Nephron (organoid): ENCODE measurements at regions not wholly inside any gene's neighbourhood (a gene's known extent, or its start where the extent isn't known, plus 50 kb on each side); places are given as distances from the start of the nearest gene placed in this dataset.

Experiments used
- H3K27ac Mint-ChIP-seq, 3 experiments: 2 replicates each; pipeline ENCODE4 v1.8.0; 2020; ENCODE audit warnings: mixed read lengths in 3 of 3, mild to moderate bottlenecking in 2 of 3, moderate library complexity in 1 of 3
- H3K27me3 Mint-ChIP-seq: 2 replicates; pipeline ENCODE4 v1.8.0; 2021; ENCODE audit warnings: low read depth, mild to moderate bottlenecking, moderate library complexity, mixed read lengths
- H3K36me3 Mint-ChIP-seq: 2 replicates; pipeline ENCODE4 v1.8.0; 2020; ENCODE audit warnings: low read depth, mixed read lengths
- H3K4me1 Mint-ChIP-seq: 2 replicates; pipeline ENCODE4 v1.8.0; 2020; ENCODE audit warnings: mixed read lengths
- H3K4me3 Mint-ChIP-seq, 3 experiments: 2 replicates each; pipeline ENCODE4 v1.8.0; 2020; ENCODE audit warnings: mild to moderate bottlenecking in 3 of 3, mixed read lengths in 3 of 3, moderate library complexity in 2 of 3
- H3K9me3 Mint-ChIP-seq: 2 replicates; pipeline ENCODE4 v1.8.0; 2020; ENCODE audit warnings: mixed read lengths
- TF ChIP-seq, protein P1 (sequence below), 3 experiments: fragments of 200-600 bp; sonication (generic); IDR thresholded peaks; one replicate each; pipeline ENCODE4 v1.5.0; 2021; ENCODE audit warnings: antibody characterized with exemption in 3 of 3; ENCODE audit not compliant: unreplicated experiment in 3 of 3

DNA sequence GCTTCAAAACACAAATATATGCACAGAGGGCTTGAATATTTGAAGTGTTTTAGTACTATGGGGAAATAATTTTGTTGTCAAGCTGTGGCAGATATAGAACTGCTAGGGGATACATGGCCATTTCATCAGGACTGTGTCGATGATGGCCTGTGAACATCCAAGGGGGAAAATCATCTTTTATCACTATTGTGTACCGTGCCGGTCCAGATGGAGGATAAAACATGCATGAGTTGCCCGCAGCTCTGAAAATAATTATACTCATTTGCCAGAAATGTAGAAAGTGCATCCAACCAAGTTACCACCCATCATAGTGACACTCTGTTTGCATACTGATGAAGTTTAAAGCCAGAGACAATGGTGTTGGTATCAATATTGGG, 405.9 kb downstream of the ZSWIM6 start:
- peak overlapping the region; percentile 87 to 98 (median 94) for H3K27ac Mint-ChIP-seq
- H3K27me3 Mint-ChIP-seq = peaks cover 7% of the 10 kb centered on the region
- H3K9me3 Mint-ChIP-seq = no peaks in the 10 kb centered on the region
- no peak overlapping the region for H3K4me3 Mint-ChIP-seq
- TF ChIP-seq, protein P1, sequence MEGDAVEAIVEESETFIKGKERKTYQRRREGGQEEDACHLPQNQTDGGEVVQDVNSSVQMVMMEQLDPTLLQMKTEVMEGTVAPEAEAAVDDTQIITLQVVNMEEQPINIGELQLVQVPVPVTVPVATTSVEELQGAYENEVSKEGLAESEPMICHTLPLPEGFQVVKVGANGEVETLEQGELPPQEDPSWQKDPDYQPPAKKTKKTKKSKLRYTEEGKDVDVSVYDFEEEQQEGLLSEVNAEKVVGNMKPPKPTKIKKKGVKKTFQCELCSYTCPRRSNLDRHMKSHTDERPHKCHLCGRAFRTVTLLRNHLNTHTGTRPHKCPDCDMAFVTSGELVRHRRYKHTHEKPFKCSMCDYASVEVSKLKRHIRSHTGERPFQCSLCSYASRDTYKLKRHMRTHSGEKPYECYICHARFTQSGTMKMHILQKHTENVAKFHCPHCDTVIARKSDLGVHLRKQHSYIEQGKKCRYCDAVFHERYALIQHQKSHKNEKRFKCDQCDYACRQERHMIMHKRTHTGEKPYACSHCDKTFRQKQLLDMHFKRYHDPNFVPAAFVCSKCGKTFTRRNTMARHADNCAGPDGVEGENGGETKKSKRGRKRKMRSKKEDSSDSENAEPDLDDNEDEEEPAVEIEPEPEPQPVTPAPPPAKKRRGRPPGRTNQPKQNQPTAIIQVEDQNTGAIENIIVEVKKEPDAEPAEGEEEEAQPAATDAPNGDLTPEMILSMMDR (IDR thresholded peaks at IDR 0.05; ENCODE audit: unreplicated experiment in 3 of 3) = no peak
- no peaks in the 10 kb centered on the region for H3K36me3 Mint-ChIP-seq
- peaks cover 25% of the 10 kb centered on the region for H3K4me1 Mint-ChIP-seq

DNA sequence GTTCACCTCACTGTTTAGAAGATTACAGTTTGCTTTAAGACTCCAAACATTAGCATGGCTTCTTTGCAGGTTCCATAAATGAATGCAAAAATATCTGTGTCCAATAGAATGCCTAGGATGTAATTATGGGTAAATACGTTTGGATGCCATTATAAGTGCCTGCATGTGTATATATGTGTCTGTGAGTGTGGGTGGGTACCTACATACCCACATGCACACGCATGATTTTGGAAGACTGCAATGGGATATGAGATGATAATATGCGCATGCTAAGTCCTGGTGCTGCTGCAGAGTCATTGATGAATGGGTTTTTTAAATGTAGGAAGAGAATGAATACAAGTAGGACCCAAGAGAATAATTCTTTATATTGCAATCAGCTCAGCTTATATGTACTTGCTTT, 406.4 kb downstream of the ZSWIM6 start:
- Mint-ChIP-seq H3K36me3 (no peaks in the 10 kb centered on the region), H3K27ac (peak overlapping the region; percentile 87 to 98 (median 94)), H3K4me1 (peaks cover 20% of the 10 kb centered on the region), H3K4me3 (no peak overlapping the region), H3K27me3 (peaks cover 5% of the 10 kb centered on the region), H3K9me3 (no peaks in the 10 kb centered on the region)
- TF ChIP-seq, protein P1 (IDR thresholded peaks at IDR 0.05; ENCODE audit: unreplicated experiment in 3 of 3) = no peak

DNA sequence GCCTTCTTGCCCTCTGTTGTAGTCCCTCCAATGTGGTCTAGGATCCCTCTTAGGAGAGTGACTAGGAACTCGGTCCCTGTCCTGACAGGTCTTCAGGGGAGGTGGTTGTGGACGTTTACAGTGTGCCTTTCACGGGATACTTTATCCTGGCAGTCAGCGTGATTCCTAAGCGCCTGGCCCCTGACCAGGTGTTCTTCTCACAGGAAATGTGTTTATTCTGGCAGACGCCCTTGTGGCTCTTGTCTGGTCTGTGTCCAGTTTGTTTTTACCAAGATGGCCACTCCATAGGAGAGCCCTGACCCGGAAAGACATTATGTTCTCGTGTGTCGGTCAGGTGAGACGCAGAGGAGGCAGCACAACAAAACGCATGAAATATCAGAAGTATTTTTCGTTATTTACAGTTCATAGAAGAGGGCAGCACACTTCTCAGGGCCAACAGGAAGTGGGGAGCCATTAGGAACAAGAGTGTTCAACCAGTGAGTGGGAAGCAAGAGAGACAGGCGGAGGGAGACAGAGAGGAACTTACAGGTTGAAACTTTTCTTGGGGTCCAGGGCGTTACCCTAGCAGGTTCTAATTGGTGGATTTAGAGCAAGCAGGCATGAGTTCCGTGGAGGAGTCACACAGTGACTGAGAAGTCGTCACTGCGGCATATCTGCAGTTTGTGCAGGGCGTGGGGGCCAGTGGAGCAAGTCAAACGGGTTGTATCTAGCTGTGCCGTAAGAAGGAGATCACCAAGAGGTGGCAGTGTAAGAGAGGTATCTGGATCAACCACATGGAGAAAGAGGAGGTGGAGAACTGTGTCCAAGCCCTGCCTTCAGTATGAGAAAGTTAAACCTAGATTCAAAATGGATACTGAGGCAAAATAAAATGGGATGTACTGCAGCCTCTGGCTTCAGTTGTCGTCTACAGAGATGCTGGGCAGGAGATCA, 412.9 kb downstream of the ZSWIM6 start:
- TF ChIP-seq, protein P1 (IDR thresholded peaks at IDR 0.05; ENCODE audit: unreplicated experiment in 3 of 3) = no peak
- no peak overlapping the region for H3K4me3 Mint-ChIP-seq
- H3K27ac Mint-ChIP-seq = no peak overlapping the region

DNA sequence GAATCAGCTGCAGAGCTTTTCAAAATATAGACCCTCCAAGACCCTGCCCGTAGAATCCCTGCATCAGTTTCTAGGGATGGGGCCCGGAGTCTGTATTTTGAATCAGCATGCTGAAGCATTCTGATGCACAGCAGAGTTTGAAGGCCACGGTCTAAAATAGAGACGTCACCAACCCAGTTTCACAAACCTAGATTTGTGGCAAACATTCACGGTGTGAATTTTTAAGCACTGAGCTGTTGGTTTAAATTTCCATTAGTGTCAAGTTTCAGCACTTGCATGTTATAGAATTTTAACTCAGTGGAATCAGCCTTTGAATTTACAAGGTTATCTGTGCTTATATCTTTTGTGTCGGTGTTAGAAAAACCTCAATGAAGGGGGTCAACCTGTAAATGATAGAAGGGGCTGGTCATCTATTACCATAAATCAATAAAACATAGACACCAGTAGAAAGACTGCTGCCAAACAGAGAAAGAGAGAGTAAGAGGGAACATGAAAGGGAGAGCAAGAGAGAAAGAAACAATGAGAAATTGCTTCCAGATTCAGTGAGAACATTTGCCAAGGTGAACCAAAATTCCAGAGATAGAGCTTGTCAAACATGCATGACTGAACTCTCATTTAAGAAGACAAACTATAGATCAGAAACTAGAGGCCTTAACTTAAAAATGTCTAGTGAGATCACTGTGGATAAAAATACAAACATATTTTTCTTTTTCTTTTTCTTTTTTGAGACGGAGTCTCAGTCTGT, 414.9 kb downstream of the ZSWIM6 start:
- Mint-ChIP-seq H3K4me3 (no peak overlapping the region), H3K4me1 (peaks cover 9% of the 10 kb centered on the region), H3K27me3 (no peaks in the 10 kb centered on the region), H3K27ac (peak overlapping the region in 1 of 3 experiments; percentile 20), H3K9me3 (peaks cover 8% of the 10 kb centered on the region), H3K36me3 (no peaks in the 10 kb centered on the region)
- TF ChIP-seq, protein P1 (IDR thresholded peaks at IDR 0.05; ENCODE audit: unreplicated experiment in 3 of 3) = no peak

More for the DNA sequence above, 412.9 kb downstream of the ZSWIM6 start:
- Mint-ChIP-seq H3K27me3 (peaks cover 5% of the 10 kb centered on the region), H3K9me3 (peaks cover 7% of the 10 kb centered on the region), H3K4me1 (peaks cover 9% of the 10 kb centered on the region), H3K36me3 (no peaks in the 10 kb centered on the region)

DNA sequence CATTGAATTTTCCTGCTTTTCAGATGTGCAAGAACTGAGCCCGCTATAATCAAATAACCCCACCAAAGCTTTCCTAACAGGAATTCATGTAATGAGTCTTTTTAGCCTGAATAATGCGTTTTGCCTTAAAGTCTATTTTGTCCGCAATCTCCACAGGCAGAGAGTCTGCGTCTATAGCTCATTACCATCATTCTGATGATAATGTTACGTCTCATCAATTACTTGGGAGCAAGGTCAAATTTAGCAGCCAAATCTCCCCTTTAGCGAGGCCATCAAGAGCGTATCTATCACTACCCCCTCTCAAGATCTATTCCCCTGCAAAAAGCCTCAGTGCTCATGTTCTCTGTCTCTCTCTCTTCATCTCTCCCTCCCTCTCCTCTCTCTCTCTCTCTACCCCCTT, 416.1 kb downstream of the ZSWIM6 start:
- Mint-ChIP-seq H3K36me3 (no peaks in the 10 kb centered on the region), H3K9me3 (peaks cover 8% of the 10 kb centered on the region), H3K4me1 (peaks cover 9% of the 10 kb centered on the region), H3K27me3 (no peaks in the 10 kb centered on the region), H3K27ac (no peak overlapping the region), H3K4me3 (no peak overlapping the region)
- TF ChIP-seq, protein P1 (IDR thresholded peaks at IDR 0.05; ENCODE audit: unreplicated experiment in 3 of 3) = no peak
